WTC11 (cell line): ENCODE measurements at regions not wholly inside any gene's neighbourhood (a gene's known extent, or its start where the extent isn't known, plus 50 kb on each side); places are given as distances from the start of the nearest gene placed in this dataset.

Experiments used
- ATAC-seq: fragments of 200-7000 bp; cut with Tn5 transposase; 2 replicates; pipeline ENCODE4 v1.10.0; 2021; ENCODE audit warnings: mild to moderate bottlenecking, moderate library complexity
- CTCF ChIA-PET: fragments of 300-600 bp; sonication (Branson Sonifier 250); formaldehyde crosslinking; loops from one replicate; lab custom pipeline; 2021; ENCODE audit warnings: antibody characterized with exemption; lab: Charles Lee
- POLR2A ChIA-PET: fragments of 350-600 bp; sonication (Branson Sonifier 250); formaldehyde crosslinking; loops from one replicate; lab custom pipeline; 2021; ENCODE audit warnings: antibody characterized with exemption; lab: Charles Lee
- DNase-seq: peaks from one replicate; pipeline ENCODE4 v3.0.0; 2021; ENCODE audit warnings: low spot score
- H3K27ac Mint-ChIP-seq: 2 replicates; pipeline ENCODE4 v1.8.0; 2021; ENCODE audit warnings: mixed read lengths
- H3K27me3 Mint-ChIP-seq: 2 replicates; pipeline ENCODE4 v1.8.0; 2021; ENCODE audit warnings: low read depth, mild to moderate bottlenecking, moderate library complexity, mixed read lengths
- H3K36me3 Mint-ChIP-seq: 2 replicates; pipeline ENCODE4 v1.8.0; 2021; ENCODE audit warnings: mixed read lengths
- H3K4me1 Mint-ChIP-seq: 2 replicates; pipeline ENCODE4 v1.8.0; 2022; ENCODE audit warnings: mixed read lengths
- H3K4me3 Mint-ChIP-seq: 2 replicates; pipeline ENCODE4 v1.8.0; 2021; ENCODE audit warnings: mild to moderate bottlenecking, moderate library complexity, mixed read lengths
- H3K9me3 Mint-ChIP-seq: 2 replicates; pipeline ENCODE4 v1.8.0; 2021; ENCODE audit warnings: mixed read lengths
- ATF1 ChIP-seq: sonication (generic); formaldehyde crosslinking; IDR thresholded peaks from 2 replicates; pipeline ENCODE4 v1.8.1; 2023; ENCODE audit warnings: mild to moderate bottlenecking, moderate library complexity, missing genetic modification reagents
- ATF2 ChIP-seq: sonication (generic); formaldehyde crosslinking; IDR thresholded peaks from 2 replicates; pipeline ENCODE4 v1.8.1; 2022; ENCODE audit warnings: low read depth, missing genetic modification reagents, borderline replicate concordance
- E2F5 ChIP-seq: sonication (generic); formaldehyde crosslinking; IDR thresholded peaks from 2 replicates; pipeline ENCODE4 v1.8.1; 2022; ENCODE audit warnings: mild to moderate bottlenecking, moderate library complexity, missing genetic modification reagents
- GRHL2 ChIP-seq: fragments of 250-450 bp; sonication (Bioruptor Pico); IDR thresholded peaks from 2 replicates; pipeline ENCODE4 v1.8.0; 2022; ENCODE audit warnings: mild to moderate bottlenecking, moderate library complexity; ENCODE audit not compliant: insufficient replicate concordance, severe bottlenecking
- HMGXB4 ChIP-seq: sonication (generic); formaldehyde crosslinking; IDR thresholded peaks from 2 replicates; pipeline ENCODE4 v1.8.1; 2023; ENCODE audit warnings: mild to moderate bottlenecking, moderate library complexity, missing genetic modification reagents
- IRF2 ChIP-seq: sonication (generic); formaldehyde crosslinking; IDR thresholded peaks from 2 replicates; pipeline ENCODE4 v1.8.0; 2022; ENCODE audit warnings: low read depth, missing genetic modification reagents, borderline replicate concordance
- JAZF1 ChIP-seq: fragments of 250-450 bp; sonication (Bioruptor Pico); IDR thresholded peaks from 2 replicates; pipeline ENCODE4 v1.9.0; 2021; ENCODE audit warnings: moderate library complexity, mild to moderate bottlenecking, inconsistent platforms
- MAX ChIP-seq: sonication (generic); formaldehyde crosslinking; IDR thresholded peaks from 2 replicates; pipeline ENCODE4 v1.8.0; 2022; ENCODE audit warnings: mild to moderate bottlenecking, missing genetic modification reagents
- MLX ChIP-seq: sonication (generic); formaldehyde crosslinking; IDR thresholded peaks from 2 replicates; pipeline ENCODE4 v1.8.1; 2023; ENCODE audit warnings: mild to moderate bottlenecking, missing genetic modification reagents, moderate library complexity
- MXD4 ChIP-seq: fragments of 250-450 bp; sonication (Bioruptor Pico); IDR thresholded peaks from 2 replicates; pipeline ENCODE4 v1.8.0; 2021; ENCODE audit warnings: mild to moderate bottlenecking, moderate library complexity, borderline replicate concordance
- NFATC4 ChIP-seq: fragments of 250-450 bp; sonication (Bioruptor Pico); IDR thresholded peaks from 2 replicates; pipeline ENCODE4 v1.9.0; 2021; ENCODE audit warnings: mild to moderate bottlenecking
- NFYB ChIP-seq: sonication (generic); formaldehyde crosslinking; conservative IDR thresholded peaks from 2 replicates; pipeline ENCODE4 v1.8.0; 2022; ENCODE audit warnings: low read depth, missing genetic modification reagents
- NR2C2 ChIP-seq: sonication (generic); formaldehyde crosslinking; IDR thresholded peaks from 2 replicates; pipeline ENCODE4 v1.8.0; 2022; ENCODE audit warnings: mild to moderate bottlenecking, missing genetic modification reagents
- OVOL2 ChIP-seq: fragments of 250-450 bp; sonication (Bioruptor Pico); IDR thresholded peaks from 2 replicates; pipeline ENCODE4 v1.9.0; 2021; ENCODE audit warnings: mild to moderate bottlenecking, borderline replicate concordance
- PREB ChIP-seq: sonication (generic); formaldehyde crosslinking; IDR thresholded peaks from 2 replicates; pipeline ENCODE4 v1.8.1; 2022; ENCODE audit warnings: mild to moderate bottlenecking, missing genetic modification reagents, moderate library complexity, borderline replicate concordance
- SOX15 ChIP-seq: fragments of 250-450 bp; sonication (Bioruptor Pico); IDR thresholded peaks from 2 replicates; pipeline ENCODE4 v1.9.0; 2021; ENCODE audit warnings: mild to moderate bottlenecking
- ZBTB21 ChIP-seq: sonication (generic); formaldehyde crosslinking; IDR thresholded peaks from 2 replicates; pipeline ENCODE4 v1.8.1; 2023; ENCODE audit warnings: mild to moderate bottlenecking, missing genetic modification reagents, borderline replicate concordance
- ZMAT4 ChIP-seq: fragments of 250-450 bp; sonication (Bioruptor Pico); IDR thresholded peaks from 2 replicates; pipeline ENCODE4 v1.9.0; 2021; ENCODE audit warnings: mild to moderate bottlenecking
- ZNF121 ChIP-seq: sonication (generic); formaldehyde crosslinking; IDR thresholded peaks from 2 replicates; pipeline ENCODE4 v1.8.0; 2023; ENCODE audit warnings: missing genetic modification reagents
- ZNF232 ChIP-seq: sonication (generic); formaldehyde crosslinking; IDR thresholded peaks from 2 replicates; pipeline ENCODE4 v1.8.0; 2022; ENCODE audit warnings: mild to moderate bottlenecking, missing genetic modification reagents
- ZNF396 ChIP-seq: fragments of 250-450 bp; sonication (Bioruptor Pico); IDR thresholded peaks from 2 replicates; pipeline ENCODE4 v1.8.0; 2021; ENCODE audit warnings: mild to moderate bottlenecking, moderate library complexity, borderline replicate concordance
- ZNF671 ChIP-seq: fragments of 250-450 bp; sonication (Bioruptor Pico); IDR thresholded peaks from 2 replicates; pipeline ENCODE4 v1.8.0; 2021; ENCODE audit warnings: mild to moderate bottlenecking

- ATAC-seq (no peak), DNase-seq (no peak)
- H3K9me3 Mint-ChIP-seq = no peaks in the 10 kb centered on the region
- H3K27me3 Mint-ChIP-seq = no peaks in the 10 kb centered on the region
- H3K27ac Mint-ChIP-seq = no peak overlapping the region
- ChIA-PET CTCF (no interaction called here), POLR2A (no interaction called here)
- no peak overlapping the region for H3K4me3 Mint-ChIP-seq
- H3K36me3 Mint-ChIP-seq = no peaks in the 10 kb centered on the region
- no peak for TF ChIP-seq GRHL2
- TF ChIP-seq, all 79 proteins: peak for 0
- H3K4me1 Mint-ChIP-seq = no peaks in the 10 kb centered on the region; the same call in 1 of the 2 replicates
Observed at GRCh38 chr7:84838857-84839256, 348.0 kb downstream of the SEMA3D start.

- H3K36me3 Mint-ChIP-seq = no peaks in the 10 kb centered on the region
- ChIA-PET POLR2A (no interaction called here), CTCF (no interaction called here)
- no peaks in the 10 kb centered on the region for H3K9me3 Mint-ChIP-seq
- DNase-seq (no peak), ATAC-seq (no peak)
- no peak for TF ChIP-seq NFATC4 (CRISPR knock-in tag)
- TF ChIP-seq ZNF121 (CRISPR knock-in tag) = no peak
- no peak for TF ChIP-seq NR2C2 (CRISPR knock-in tag)
- no peak for TF ChIP-seq HMGXB4 (CRISPR knock-in tag)
- no peak for TF ChIP-seq ZBTB21 (CRISPR knock-in tag)
- no peak for TF ChIP-seq PREB (CRISPR knock-in tag)
- no peak for TF ChIP-seq IRF2 (CRISPR knock-in tag)
- no peak for TF ChIP-seq MXD4 (CRISPR knock-in tag)
- TF ChIP-seq MLX = no peak
- no peak for TF ChIP-seq MAX (CRISPR knock-in tag)
- H3K4me3 Mint-ChIP-seq = no peak overlapping the region
- no peaks in the 10 kb centered on the region; the same call in 1 of the 2 replicates for H3K4me1 Mint-ChIP-seq
- H3K27me3 Mint-ChIP-seq = no peaks in the 10 kb centered on the region
- H3K27ac Mint-ChIP-seq = no peak overlapping the region
Observed at GRCh38 chr7:84837405-84837804, 349.5 kb downstream of the SEMA3D start.

- DNase-seq (no peak), ATAC-seq (no peak)
- Mint-ChIP-seq H3K9me3 (no peaks in the 10 kb centered on the region), H3K27me3 (no peaks in the 10 kb centered on the region), H3K4me3 (no peak overlapping the region), H3K27ac (no peak overlapping the region), H3K36me3 (no peaks in the 10 kb centered on the region), H3K4me1 (no peaks in the 10 kb centered on the region)
- POLR2A ChIA-PET = no interaction called here
- TF ChIP-seq ATF1 (CRISPR knock-in tag) (no peak), NR2C2 (CRISPR knock-in tag) (no peak), ZMAT4 (CRISPR knock-in tag) (no peak), ATF2 (CRISPR knock-in tag) (no peak), NFYB (no peak), ZNF232 (CRISPR knock-in tag) (no peak), ZNF396 (no peak), JAZF1 (CRISPR knock-in tag) (no peak), ZNF671 (CRISPR knock-in tag) (no peak), SOX15 (CRISPR knock-in tag) (no peak), E2F5 (no peak), OVOL2 (CRISPR knock-in tag) (no peak)
- CTCF ChIA-PET = no interaction called here
Observed at GRCh38 chr7:84829719-84830118, 357.1 kb downstream of the SEMA3D start.
